Trophoblast cell (in vitro differentiated cells and primary cell): ENCODE measurements at regions not wholly inside any gene's neighbourhood (a gene's known extent, or its start where the extent isn't known, plus 50 kb on each side); places are given as distances from the start of the nearest gene placed in this dataset.

Experiments used
- DNase-seq, 2 donors: peaks; one replicate each; pipeline ENCODE4 v3.0.0-alpha.2; 2016
- H2AFZ ChIP-seq: 2 replicates; pipeline ENCODE4 v1.6.1; 2013; ENCODE audit warnings: low read length, moderate library complexity, mild to moderate bottlenecking; ENCODE audit not compliant: insufficient read depth, poor library complexity
- H2AK5ac ChIP-seq: 2 replicates; pipeline ENCODE4 v1.6.1; 2013; ENCODE audit warnings: mild to moderate bottlenecking, low read length
- H2BK120ac ChIP-seq: 2 replicates; pipeline ENCODE4 v1.6.1; 2013; ENCODE audit warnings: low read length, mild to moderate bottlenecking, moderate library complexity; ENCODE audit not compliant: insufficient read depth, poor library complexity
- H2BK12ac ChIP-seq: 2 replicates; pipeline ENCODE4 v1.6.1; 2013; ENCODE audit warnings: mild to moderate bottlenecking, low read length, moderate library complexity
- H2BK5ac ChIP-seq: 2 replicates; pipeline ENCODE4 v1.6.1; 2013; ENCODE audit warnings: low read length, low read depth, moderate library complexity, mild to moderate bottlenecking; ENCODE audit not compliant: poor library complexity
- H3K14ac ChIP-seq: 2 replicates; pipeline ENCODE4 v1.6.1; 2013; ENCODE audit warnings: mild to moderate bottlenecking, low read length
- H3K18ac ChIP-seq: 2 replicates; pipeline ENCODE4 v1.6.1; 2013; ENCODE audit warnings: mild to moderate bottlenecking, low read length
- H3K23ac ChIP-seq: 2 replicates; pipeline ENCODE4 v1.6.1; 2013; ENCODE audit warnings: low read length
- H3K27ac ChIP-seq: 2 replicates; pipeline ENCODE4 v1.5.1; 2013; ENCODE audit warnings: low read depth, mild to moderate bottlenecking, inconsistent platforms, low read length, moderate library complexity
- H3K27me3 ChIP-seq: 2 replicates; pipeline ENCODE4 v1.6.1; 2013; ENCODE audit warnings: inconsistent platforms, mild to moderate bottlenecking, low read length, moderate library complexity; ENCODE audit not compliant: insufficient read depth
- H3K36me3 ChIP-seq, 2 experiments: 1 replicate in 1 of 2; 2 replicates in 1 of 2; pipeline ENCODE4 v1.6.1; 2013; ENCODE audit warnings: low read length in 2 of 2, mild to moderate bottlenecking in 2 of 2, moderate library complexity in 1 of 2; ENCODE audit not compliant: insufficient read depth in 2 of 2, control insufficient read depth in 1 of 2
- H3K4ac ChIP-seq: 2 replicates; pipeline ENCODE4 v1.6.1; 2013; ENCODE audit warnings: low read depth, mild to moderate bottlenecking, low read length, moderate library complexity
- H3K4me1 ChIP-seq, 2 experiments: 1 replicate in 1 of 2; 2 replicates in 1 of 2; pipeline ENCODE4 v1.6.1; 2013; ENCODE audit warnings: low read length in 2 of 2, mild to moderate bottlenecking in 2 of 2, moderate library complexity in 1 of 2; ENCODE audit not compliant: insufficient read depth in 2 of 2, control insufficient read depth in 1 of 2
- H3K4me2 ChIP-seq: 2 replicates; pipeline ENCODE4 v1.6.1; 2013; ENCODE audit warnings: inconsistent platforms, mild to moderate bottlenecking, low read length, moderate library complexity
- H3K4me3 ChIP-seq: 2 replicates; pipeline ENCODE4 v1.5.1; 2013; ENCODE audit warnings: mild to moderate bottlenecking, low read depth, low read length, inconsistent platforms
- H3K79me1 ChIP-seq: one replicate; pipeline ENCODE4 v1.6.1; 2013; ENCODE audit warnings: low read length
- H3K79me2 ChIP-seq: 2 replicates; pipeline ENCODE4 v1.6.1; 2013; ENCODE audit warnings: low read length, mild to moderate bottlenecking; ENCODE audit not compliant: control insufficient read depth, insufficient read depth, poor library complexity
- H3K9ac ChIP-seq: 2 replicates; pipeline ENCODE4 v1.6.1; 2013; ENCODE audit warnings: mild to moderate bottlenecking, low read length
- H3K9me3 ChIP-seq: 2 replicates; pipeline ENCODE4 v1.6.1; 2013; ENCODE audit warnings: low read depth, mild to moderate bottlenecking, control low read depth, inconsistent platforms, low read length; ENCODE audit not compliant: insufficient read depth
- H4K12ac ChIP-seq: 2 replicates; pipeline ENCODE4 v1.6.1; 2013; ENCODE audit warnings: low read depth, mild to moderate bottlenecking, low read length, moderate library complexity
- H4K8ac ChIP-seq: 2 replicates; pipeline ENCODE4 v1.6.1; 2013; ENCODE audit warnings: low read depth, mild to moderate bottlenecking, low read length, moderate library complexity
- H4K91ac ChIP-seq: one replicate; pipeline ENCODE4 v1.6.1; 2013; ENCODE audit warnings: low read depth, mild to moderate bottlenecking, low read length, moderate library complexity
- WGBS: extraction: QIAGEN DNeasy Blood & Tissue Kit; methylation state at CpG from one replicate; pipeline ENCODE4 v1.1.7; 2013; ENCODE audit warnings: missing lambda C conversion rate; ENCODE audit not compliant: insufficient read length, insufficient coverage; ENCODE audit errors: extremely low coverage; 5-methylcytosine and 5-hydroxymethylcytosine counted together

GRCh38 chr3:159080256-159080655 is 278.4 kb downstream of the MFSD1 start:
- Histone ChIP-seq H4K91ac (no peak overlapping the region), H2AFZ (no peak overlapping the region), H2BK5ac (no peak overlapping the region), H3K79me2 (no peaks in the 10 kb centered on the region), H3K36me3 (no peaks in the 10 kb centered on the region), H4K8ac (no peak overlapping the region), H4K12ac (no peak overlapping the region), H3K4ac (no peak overlapping the region), H3K4me2 (no peak overlapping the region), H2BK120ac (no peak overlapping the region), H3K27ac (no peak overlapping the region), H2BK12ac (no peak overlapping the region), H3K9me3 (no peaks in the 10 kb centered on the region), H3K9ac (no peak overlapping the region), H3K4me3 (no peak overlapping the region), H3K23ac (no peak overlapping the region), H3K14ac (no peak overlapping the region), H3K79me1 (no peaks in the 10 kb centered on the region), H2AK5ac (no peak overlapping the region), H3K4me1 (peaks cover 0 to 3% of the 10 kb centered on the region in 2 experiments), H3K18ac (no peak overlapping the region), H3K27me3 (no peaks in the 10 kb centered on the region)
- no CpG with 5 or more reads among the region's 5 CpGs for WGBS
- DNase-seq, result no peak

- no peak for DNase-seq
- H3K14ac ChIP-seq, result no peak overlapping the region
- H3K9ac ChIP-seq, result no peak overlapping the region
- H4K12ac ChIP-seq, result no peak overlapping the region
- H3K79me2 ChIP-seq, result no peaks in the 10 kb centered on the region
- no peak overlapping the region for H4K91ac ChIP-seq
- no peak overlapping the region for H2AK5ac ChIP-seq
- H2BK120ac ChIP-seq, result no peak overlapping the region
- H3K27ac ChIP-seq, result no peak overlapping the region
- no peaks in the 10 kb centered on the region for H3K79me1 ChIP-seq
- no peaks in the 10 kb centered on the region for H3K36me3 ChIP-seq
- H3K4ac ChIP-seq, result no peak overlapping the region
- H3K9me3 ChIP-seq, result no peaks in the 10 kb centered on the region
- no peak overlapping the region for H2AFZ ChIP-seq
- H3K4me3 ChIP-seq, result no peak overlapping the region
- no peak overlapping the region for H2BK5ac ChIP-seq
- peaks cover 0 to 3% of the 10 kb centered on the region in 2 experiments for H3K4me1 ChIP-seq
- no peak overlapping the region for H4K8ac ChIP-seq
- no peak overlapping the region for H3K18ac ChIP-seq
- H3K23ac ChIP-seq, result no peak overlapping the region
- no peaks in the 10 kb centered on the region for H3K27me3 ChIP-seq
- no peak overlapping the region for H2BK12ac ChIP-seq
- no peak overlapping the region for H3K4me2 ChIP-seq
Measured at GRCh38 chr3:159080821-159081220, 279.0 kb downstream of the MFSD1 start.

GRCh38 chr3:159082519-159082918 is 280.7 kb downstream of the MFSD1 start:
- H3K27ac ChIP-seq, result no peak overlapping the region
- no peak overlapping the region for H2BK5ac ChIP-seq
- no peak overlapping the region for H4K8ac ChIP-seq
- no peak overlapping the region for H3K4ac ChIP-seq
- no peak for DNase-seq
- H3K79me2 ChIP-seq, result no peaks in the 10 kb centered on the region
- no peak overlapping the region for H2BK120ac ChIP-seq
- no peak overlapping the region for H2AFZ ChIP-seq
- no peak overlapping the region for H4K91ac ChIP-seq
- no CpG with 5 or more reads among the region's 1 CpG for WGBS
- no peak overlapping the region for H2BK12ac ChIP-seq
- H3K4me1 ChIP-seq, result peaks cover 0 to 3% of the 10 kb centered on the region in 2 experiments
- no peak overlapping the region for H3K4me2 ChIP-seq
- no peak overlapping the region for H2AK5ac ChIP-seq
- no peak overlapping the region for H3K18ac ChIP-seq
- no peak overlapping the region for H3K9ac ChIP-seq
- no peaks in the 10 kb centered on the region for H3K27me3 ChIP-seq
- no peak overlapping the region for H3K23ac ChIP-seq
- H3K36me3 ChIP-seq, result no peaks in the 10 kb centered on the region
- H3K9me3 ChIP-seq, result no peaks in the 10 kb centered on the region
- no peak overlapping the region for H3K4me3 ChIP-seq
- H3K79me1 ChIP-seq, result no peaks in the 10 kb centered on the region
- H3K14ac ChIP-seq, result no peak overlapping the region
- H4K12ac ChIP-seq, result no peak overlapping the region

DNA sequence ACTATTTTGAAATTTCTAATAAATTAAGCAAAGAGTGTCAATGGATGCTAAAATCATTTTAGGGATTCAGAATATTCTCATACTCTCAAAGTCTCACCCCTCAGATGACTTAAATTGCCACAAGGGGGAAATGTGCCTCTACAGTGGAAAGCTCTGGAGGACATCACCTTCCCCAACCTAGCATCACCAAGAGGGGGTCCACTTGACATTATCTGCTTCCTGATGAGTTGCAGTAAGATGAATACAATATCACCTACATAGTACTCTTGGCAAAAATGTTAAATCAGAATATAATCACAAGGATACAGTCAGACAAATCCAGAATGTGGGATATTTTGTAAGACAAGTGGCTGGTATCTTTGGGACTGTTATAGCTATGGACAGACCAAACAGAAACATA is 290.1 kb downstream of the MFSD1 start:
- Histone ChIP-seq H3K23ac (no peak overlapping the region), H4K8ac (no peak overlapping the region), H2AFZ (no peak overlapping the region), H2AK5ac (no peak overlapping the region), H3K4me3 (no peak overlapping the region), H3K4me2 (no peak overlapping the region), H3K27ac (no peak overlapping the region), H3K4me1 (no peaks in the 10 kb centered on the region), H2BK120ac (no peak overlapping the region), H2BK5ac (no peak overlapping the region), H3K18ac (no peak overlapping the region), H3K9me3 (no peaks in the 10 kb centered on the region), H3K36me3 (no peaks in the 10 kb centered on the region), H3K79me1 (no peaks in the 10 kb centered on the region), H2BK12ac (no peak overlapping the region), H4K91ac (no peak overlapping the region), H3K4ac (no peak overlapping the region), H3K14ac (no peak overlapping the region), H3K9ac (no peak overlapping the region), H4K12ac (no peak overlapping the region), H3K27me3 (no peaks in the 10 kb centered on the region), H3K79me2 (no peaks in the 10 kb centered on the region)
- no peak for DNase-seq

- WGBS, result no CpG with 5 or more reads among the region's 1 CpG
- Histone ChIP-seq H3K14ac (no peak overlapping the region), H4K8ac (no peak overlapping the region), H3K27ac (no peak overlapping the region), H3K79me2 (no peaks in the 10 kb centered on the region), H3K9me3 (no peaks in the 10 kb centered on the region), H3K23ac (no peak overlapping the region), H3K4me1 (no peaks in the 10 kb centered on the region), H3K79me1 (no peaks in the 10 kb centered on the region), H3K27me3 (no peaks in the 10 kb centered on the region), H4K12ac (no peak overlapping the region), H2BK120ac (no peak overlapping the region), H2AK5ac (no peak overlapping the region), H2BK12ac (no peak overlapping the region), H2AFZ (no peak overlapping the region), H3K18ac (no peak overlapping the region), H3K4me3 (no peak overlapping the region), H4K91ac (no peak overlapping the region), H3K4ac (no peak overlapping the region), H3K9ac (no peak overlapping the region), H3K4me2 (no peak overlapping the region), H3K36me3 (no peaks in the 10 kb centered on the region), H2BK5ac (no peak overlapping the region)
- no peak for DNase-seq
Measured at GRCh38 chr3:159102001-159102400, 300.1 kb downstream of the MFSD1 start.
